ENCODE measurements at regions not wholly inside any gene's neighbourhood (a gene's known extent, or its start where the extent isn't known, plus 50 kb on each side); places are given as distances from the start of the nearest gene placed in this dataset.
"Not testable (repeated sequence)": the region's sequence is repeated elsewhere in the genome, so short reads cannot be mapped to it uniquely, and the experiment has no call there.

GRCh38 chr6:150739711-150740349 is 125.7 kb upstream of the MTHFD1L start:
- DNase-seq (ENCODE audit: low read depth in 2 of 2) = no peak

GRCh38 chr6:150740453-150740852 is 125.0 kb upstream of the MTHFD1L start:
- DNase-seq (ENCODE audit: low read depth in 2 of 2) = no peak

DNA sequence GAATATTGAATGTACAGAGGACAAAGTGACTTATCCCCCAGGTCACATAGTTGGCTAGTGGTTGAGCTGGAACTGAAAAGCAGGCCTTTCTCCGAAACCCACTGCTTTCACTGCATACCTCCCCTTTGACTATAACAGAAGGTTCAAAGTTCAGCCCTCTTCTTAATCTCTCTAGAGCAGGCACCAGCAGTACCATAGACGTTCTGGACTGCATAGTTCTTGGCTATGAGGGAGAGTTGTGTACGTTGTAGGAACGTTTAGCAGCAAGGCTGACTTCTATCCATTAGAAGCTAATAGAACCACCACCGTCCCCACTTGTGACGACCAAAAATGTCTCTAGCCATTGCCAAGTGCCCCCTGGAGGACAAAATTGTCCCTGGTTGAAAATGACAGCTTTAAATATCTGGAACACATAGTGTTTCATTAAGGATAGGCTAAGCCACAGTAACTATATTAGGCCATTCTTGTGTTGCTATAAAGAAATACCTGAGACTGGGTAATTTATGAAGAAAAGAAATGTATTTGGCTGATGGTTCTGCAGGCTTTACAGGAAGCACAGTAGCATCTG is 123.8 kb upstream of the MTHFD1L start:
- no peak for DNase-seq (ENCODE audit: low read depth in 2 of 2)

DNA sequence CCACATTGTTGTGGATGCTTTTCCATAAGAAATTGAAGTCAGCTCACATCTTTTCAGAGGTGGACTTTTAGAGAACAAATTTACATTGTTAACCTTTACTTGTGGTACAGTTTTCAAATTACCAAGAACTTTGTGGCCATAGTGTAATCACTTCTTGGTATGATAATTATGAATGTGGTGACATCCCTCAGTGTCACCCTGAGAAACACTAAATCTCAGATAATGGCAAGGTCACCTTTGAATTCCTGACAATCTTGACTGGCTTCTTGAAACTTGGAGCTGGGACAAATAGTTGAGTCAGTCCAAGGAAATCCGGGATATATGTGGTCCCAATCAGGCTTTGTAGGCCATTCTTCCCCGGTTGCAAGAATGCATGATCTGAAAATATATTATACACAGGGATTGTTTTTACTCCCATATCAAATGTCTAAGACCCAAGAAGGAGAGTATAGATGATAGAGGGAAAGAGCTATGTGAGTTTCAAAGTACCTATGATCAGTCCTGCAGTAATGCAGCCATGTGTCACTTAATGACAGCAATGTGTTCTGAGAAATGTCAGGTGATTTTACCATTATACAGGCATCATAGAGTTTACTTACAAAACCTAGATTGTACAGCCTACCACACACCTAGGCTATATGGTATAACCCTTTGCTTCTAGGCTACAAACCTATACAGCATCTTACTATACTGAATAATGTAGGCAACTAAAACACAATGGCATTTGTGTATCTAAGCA is 120.8 kb upstream of the MTHFD1L start:
- DNase-seq (ENCODE audit: low read depth in 2 of 2) = no peak

DNA sequence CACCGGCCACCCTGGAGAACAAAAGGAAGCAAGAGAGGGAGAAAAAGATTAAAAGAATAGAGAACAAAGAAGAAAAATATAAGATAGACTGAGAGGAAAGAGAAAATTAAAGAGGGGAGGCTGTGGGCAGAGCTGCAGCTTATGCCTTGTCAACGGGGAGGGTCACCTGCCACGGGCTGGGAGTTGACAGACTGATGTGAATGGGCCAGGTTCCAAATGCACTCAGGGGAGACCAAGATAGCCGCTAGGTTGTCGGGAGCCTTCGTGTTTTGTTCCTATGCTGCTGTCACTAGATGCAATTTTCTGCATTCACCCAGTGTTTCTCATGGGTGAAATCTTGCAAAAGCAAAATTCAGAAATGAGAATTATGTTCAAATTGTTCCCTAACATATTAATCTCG is 119.6 kb upstream of the MTHFD1L start:
- DNase-seq (ENCODE audit: low read depth in 2 of 2) = no peak

- DNase-seq (ENCODE audit: low read depth in 2 of 2) = no peak
These were observed 118.3 kb upstream of the MTHFD1L start for GRCh38 chr6:150747155-150747554.

- DNase-seq (ENCODE audit: low read depth in 2 of 2) = no peak
These were observed 116.3 kb upstream of the MTHFD1L start for GRCh38 chr6:150749091-150749670.

DNA sequence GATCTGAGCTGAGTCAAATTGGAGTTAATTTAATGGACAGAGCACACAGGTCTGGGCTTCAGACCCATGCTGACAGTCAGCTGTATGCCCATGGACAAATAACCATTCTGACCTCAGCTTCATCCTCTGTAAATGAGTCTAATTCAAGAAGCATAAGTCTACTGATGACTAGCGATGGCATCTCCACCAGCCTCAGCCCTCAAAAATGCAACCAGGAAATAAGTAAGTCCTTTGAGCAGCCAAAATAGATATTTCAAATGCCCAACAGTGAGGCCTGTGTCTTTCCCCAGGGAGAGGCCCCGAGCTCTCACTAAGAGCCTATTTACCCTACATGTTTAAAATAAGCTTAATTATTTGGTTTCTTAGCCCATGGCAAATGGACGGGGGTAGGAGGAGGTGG is 114.2 kb upstream of the MTHFD1L start:
- no peak for DNase-seq (ENCODE audit: low read depth in 2 of 2)

DNA sequence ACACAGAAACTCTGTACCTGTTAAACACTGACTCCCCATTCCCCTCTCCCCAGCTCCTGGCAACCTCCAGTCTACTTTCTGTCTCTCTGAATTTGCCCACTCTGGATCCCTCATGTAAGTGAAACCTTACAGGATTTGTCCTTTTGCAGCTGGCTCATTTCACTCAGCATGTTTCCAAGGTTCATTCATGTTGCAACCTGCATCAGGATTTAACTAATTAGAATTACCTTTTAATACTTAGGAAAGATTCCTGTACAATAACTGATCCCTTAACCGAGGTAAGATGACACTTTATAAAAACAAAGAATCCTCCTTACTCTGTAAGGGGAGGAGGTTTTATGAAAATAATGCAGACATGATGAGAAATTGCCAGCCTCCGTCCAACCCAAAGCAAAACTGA is 113.1 kb upstream of the MTHFD1L start:
- DNase-seq (ENCODE audit: low read depth in 2 of 2) = no peak

DNA sequence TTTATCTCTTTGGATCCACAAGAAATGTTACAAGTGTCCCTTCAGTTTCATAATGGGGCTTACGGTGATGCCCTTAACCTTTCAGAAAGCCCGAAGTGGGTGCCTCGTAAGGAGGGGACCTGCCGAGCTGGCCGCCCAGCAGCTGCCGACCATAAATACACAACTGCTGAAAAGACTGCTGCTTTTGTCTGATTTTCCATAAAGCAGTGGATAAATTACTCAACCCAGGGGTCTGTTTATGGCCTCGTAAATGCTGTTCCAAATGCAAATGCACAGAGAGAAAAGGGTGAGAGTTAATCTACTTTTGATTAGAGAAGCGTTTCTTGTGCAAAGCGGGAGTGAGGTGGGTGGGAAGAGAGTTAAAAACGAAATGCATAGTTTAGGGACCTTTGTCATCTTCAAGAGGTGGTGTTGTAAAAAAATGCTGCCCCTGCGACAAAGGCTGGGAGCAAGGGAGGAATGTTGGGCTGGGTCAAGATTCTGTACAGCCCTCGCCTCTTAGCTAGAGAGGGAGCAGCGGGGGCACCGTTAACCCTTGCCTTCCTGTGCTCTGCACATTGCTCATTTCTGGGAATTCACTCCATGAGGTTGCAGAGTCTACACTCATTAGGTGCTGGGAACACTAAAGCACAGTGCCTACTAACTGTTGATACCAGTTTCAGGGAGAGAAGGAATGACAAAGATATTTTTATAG is 112.0 kb upstream of the MTHFD1L start:
- no peak for DNase-seq (ENCODE audit: low read depth in 2 of 2)

DNA sequence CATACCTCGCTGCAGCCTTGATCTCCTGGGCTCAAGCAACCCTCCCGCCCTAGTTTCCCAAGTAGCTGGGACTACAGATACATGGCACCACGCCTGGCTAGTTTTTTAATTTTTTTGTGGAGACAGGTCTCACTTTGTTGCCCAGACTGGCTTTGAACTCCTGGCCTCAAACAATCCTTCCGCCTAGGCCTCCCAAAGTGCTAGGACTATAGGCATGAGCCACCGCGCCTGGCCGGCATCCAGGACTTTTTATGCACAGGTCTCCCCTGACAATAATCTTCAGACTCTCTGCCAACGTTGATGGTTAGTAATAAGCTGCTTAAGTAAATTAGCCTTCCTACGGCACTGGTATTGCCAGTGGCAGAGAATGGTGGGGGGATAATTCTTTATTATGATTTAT is 110.5 kb upstream of the MTHFD1L start:
- DNase-seq (ENCODE audit: low read depth in 2 of 2) = no peak

DNA sequence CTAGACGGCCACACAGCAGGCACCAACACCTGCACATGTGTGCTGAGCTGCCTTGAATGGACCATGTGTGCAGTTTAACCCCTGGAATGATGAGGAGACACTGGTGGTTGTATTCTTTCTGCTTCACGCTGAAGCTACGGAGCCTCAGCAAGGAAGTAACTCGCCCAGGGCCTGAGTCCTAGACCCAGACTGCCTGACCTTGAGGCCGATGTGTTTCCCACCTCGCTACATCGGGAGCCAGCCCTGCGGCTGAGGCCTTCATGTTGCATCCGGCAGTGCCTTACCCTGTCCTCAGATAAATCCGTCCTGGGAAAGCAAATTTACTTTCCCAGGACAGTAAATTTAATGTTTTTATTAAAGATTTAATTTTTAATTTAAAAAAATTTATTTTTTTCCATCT is 110.0 kb upstream of the MTHFD1L start:
- no peak for DNase-seq (ENCODE audit: low read depth in 2 of 2)

GRCh38 chr6:150756173-150756572 is 109.3 kb upstream of the MTHFD1L start:
- DNase-seq (ENCODE audit: low read depth in 2 of 2) = no peak

DNA sequence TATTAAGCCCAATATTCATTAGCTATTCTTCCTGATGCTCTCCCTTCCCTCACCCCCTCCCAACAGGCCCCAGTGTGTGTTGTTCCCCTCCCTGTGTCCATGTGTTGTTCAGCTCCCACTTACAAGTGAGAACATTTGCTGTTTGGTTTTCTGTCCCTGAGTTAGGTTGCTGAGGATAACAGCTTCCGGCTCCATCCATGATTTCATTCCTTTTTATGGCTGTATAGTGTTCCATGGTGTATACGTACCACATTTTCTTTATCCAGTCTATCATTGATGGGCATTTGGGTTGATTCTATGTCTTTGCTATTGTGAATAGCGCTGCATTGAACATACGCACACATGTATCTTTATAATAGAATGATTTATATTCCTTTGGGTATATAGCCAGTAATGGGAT is 107.7 kb upstream of the MTHFD1L start:
- not testable (repeated sequence) for DNase-seq (ENCODE audit: low read depth in 2 of 2)

GRCh38 chr6:150759483-150759882 is 106.0 kb upstream of the MTHFD1L start:
- no peak for DNase-seq (ENCODE audit: low read depth in 2 of 2)

DNA sequence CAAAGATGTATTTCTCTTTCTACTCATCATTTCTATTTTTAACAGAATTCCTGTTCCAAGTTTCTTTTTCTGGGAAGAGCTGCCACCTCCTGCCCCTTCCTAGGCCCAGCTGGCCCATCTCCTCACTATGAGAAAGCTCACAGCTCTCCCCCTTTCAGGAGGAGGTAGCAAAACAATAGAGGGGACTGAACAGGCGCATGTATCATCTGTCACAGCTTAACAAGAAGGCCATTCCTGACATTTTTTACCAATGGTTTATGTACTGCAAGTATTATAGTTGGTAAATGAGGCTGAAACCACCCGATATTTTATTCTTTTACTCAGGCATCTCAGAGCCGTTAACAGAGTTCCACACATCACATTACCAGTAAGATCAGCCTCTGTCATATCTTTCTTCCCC is 103.7 kb upstream of the MTHFD1L start:
- DNase-seq (ENCODE audit: low read depth in 2 of 2) = no peak

- no peak for DNase-seq (ENCODE audit: low read depth in 2 of 2)
These were observed 101.0 kb upstream of the MTHFD1L start for GRCh38 chr6:150764334-150765066.

DNA sequence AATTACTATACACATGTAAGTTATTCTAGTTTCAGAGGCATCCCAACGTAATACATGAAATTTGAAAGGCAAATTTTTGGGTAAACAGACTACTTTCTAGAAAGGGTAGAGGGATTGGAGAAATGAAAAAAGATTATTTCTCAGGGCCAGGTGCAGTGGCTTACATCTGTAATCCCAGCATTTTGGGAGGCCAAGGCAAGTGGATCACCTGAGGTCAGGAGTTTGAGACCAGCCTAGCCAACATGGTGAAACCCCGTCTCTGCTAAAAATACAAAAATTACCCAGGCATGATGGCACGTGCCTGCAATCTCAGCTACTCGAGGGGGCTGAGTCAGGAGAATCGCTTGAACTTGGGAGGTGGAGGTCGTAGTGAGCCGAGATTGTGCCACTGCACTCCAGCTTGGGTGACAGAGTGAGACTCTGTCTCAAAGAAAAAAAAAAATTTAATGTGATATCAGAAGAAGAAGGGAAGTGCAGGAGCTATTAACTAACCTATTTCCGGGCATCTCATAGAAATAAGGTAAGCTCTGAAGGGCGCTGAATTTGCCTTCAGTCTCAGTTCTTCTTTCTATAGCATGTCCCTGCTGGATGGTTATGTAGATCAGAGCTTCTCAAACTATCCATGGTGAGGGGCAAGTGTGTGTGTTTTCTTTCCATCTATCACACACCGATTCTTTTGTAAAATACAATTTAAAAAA is 100.3 kb upstream of the MTHFD1L start:
- no peak for DNase-seq (ENCODE audit: low read depth in 2 of 2)

DNA sequence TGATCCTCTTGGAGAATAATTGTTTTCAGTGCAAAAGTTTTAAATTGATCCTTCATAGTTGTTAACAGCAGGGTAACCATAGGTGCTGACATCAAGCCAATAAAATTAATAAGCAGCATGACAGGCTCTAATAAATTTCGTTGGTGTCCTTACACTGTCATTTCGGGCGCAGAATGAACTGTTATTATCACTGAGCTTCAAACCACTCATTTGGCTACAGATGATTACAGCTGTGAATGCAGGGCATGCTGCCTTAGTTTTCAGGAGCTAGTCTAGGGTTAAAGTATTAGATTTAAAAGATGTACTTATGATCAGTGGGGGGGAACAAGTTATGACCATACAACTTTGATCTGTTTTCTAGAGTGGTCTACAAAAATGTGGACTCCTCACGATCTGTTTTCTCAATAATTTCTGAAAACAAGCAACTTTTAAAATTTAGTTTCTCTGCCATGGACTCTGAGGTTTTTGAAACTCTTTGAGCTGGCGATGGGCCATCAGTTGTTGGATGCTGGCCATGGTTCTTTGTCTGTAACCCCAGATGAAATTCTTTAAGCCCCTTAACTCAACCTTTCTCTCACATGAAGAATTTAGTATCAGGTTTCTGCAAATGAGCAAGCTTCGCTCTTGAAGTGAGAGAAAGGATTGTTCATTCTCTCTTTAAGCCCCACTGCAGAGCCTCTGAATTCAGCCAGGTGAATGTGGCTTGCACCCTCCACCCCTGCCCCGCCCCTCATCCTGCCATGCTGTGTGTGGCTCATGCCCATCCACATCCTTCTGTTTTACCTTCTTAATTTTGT is 99.1 kb upstream of the MTHFD1L start:
- no peak for DNase-seq (ENCODE audit: low read depth in 2 of 2)

DNA sequence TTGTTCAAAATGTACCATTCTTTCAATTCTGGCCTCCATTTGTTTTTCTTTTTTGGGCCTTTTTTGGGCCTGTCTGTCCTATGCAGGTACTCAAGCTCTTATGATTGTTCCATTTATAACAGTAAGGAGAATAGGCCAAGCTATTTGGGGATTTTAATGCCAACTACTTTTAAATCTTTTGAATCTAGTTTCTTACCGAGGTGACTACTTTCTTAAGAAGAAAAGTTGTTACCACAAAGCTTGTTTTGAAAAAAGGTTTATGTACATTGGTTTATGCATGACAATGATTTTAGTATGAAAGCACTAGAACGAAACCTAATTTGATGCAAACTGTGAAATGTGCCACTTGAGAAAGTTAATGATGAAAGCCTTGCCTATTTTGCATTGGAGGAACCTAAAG is 98.3 kb upstream of the MTHFD1L start:
- DNase-seq (ENCODE audit: low read depth in 2 of 2) = no peak

Data from stimulated activated CD8-positive, alpha-beta memory T cell treated with anti-CD3 and anti-CD28 coated beads, Interleukin-2, amount 100 ng/mL, for 48 hours (primary cell).